HG03095 (cell line): ENCODE measurements at regions not wholly inside any gene's neighbourhood (a gene's known extent, or its start where the extent isn't known, plus 50 kb on each side); places are given as distances from the start of the nearest gene placed in this dataset.
"Not testable (repeated sequence)": the region's sequence is repeated elsewhere in the genome, so short reads cannot be mapped to it uniquely, and the experiment has no call there.

ENCODE experiments used
- ATAC-seq: cut with Tn5 transposase; IDR thresholded peaks from one replicate; pipeline ENCODE4 v1.9.1; 2021; ENCODE audit warnings: moderate library complexity; ENCODE audit not compliant: unreplicated experiment

DNA sequence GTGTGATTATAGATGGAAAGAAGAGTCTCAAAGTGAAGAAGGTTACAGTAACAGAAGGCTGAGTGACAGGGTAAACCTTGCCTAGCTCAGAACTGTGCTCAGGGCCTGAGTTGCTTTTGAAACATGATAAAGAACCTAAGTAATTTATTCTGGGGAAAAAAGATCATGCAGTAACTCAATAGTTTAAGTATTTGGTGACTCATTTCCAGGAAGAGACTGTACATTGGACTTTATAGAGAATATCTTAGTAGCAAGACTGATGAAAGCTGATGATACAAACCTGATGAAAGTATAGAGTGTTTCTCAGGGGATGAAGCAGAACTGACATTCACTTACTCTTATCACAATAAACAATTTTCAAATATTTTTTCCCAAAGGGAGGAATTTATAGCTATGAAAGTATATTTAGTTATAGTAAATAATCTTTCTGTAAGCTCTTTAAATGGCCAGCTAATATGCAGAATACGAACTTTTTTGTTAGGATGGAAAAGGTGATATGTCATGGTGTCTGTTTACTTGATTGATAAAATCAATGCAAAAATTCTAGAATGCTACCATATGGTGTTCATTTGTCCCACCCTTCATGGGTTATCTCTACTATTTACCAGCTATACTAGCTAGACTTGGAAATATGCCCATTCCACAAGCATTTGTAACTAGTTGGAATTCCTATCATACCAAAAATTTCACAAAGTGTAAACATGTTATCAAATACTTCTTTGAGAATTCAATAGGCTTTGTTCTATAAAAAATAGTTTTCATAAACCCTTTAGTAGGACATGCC, 1265.5 kb upstream of the ACVR2A start:
- no peak for ATAC-seq

- ATAC-seq = no peak
Observed at GRCh38 chr2:146576339-146577111, 1268.3 kb upstream of the ACVR2A start.

DNA sequence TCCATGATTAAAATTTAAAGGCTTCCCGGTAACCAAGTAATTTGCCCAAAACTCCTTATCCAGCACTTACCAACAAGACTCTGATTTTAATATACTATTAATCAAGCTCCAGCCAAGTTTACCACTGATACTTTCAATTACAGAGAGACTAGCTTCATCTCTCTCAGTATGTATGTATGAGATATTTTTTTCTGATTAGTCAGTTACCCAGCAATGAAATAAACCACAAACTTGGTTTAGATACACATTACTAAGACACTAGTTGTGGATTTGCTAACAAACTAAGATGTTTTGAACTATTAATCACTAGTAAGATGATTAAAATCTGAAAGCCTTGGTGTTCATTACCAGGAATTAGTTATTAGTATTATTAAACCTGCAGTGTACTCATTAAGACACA, 1272.2 kb upstream of the ACVR2A start:
- ATAC-seq = no peak

GRCh38 chr2:146561996-146562395, 1282.8 kb upstream of the ACVR2A start:
- ATAC-seq = no peak

DNA sequence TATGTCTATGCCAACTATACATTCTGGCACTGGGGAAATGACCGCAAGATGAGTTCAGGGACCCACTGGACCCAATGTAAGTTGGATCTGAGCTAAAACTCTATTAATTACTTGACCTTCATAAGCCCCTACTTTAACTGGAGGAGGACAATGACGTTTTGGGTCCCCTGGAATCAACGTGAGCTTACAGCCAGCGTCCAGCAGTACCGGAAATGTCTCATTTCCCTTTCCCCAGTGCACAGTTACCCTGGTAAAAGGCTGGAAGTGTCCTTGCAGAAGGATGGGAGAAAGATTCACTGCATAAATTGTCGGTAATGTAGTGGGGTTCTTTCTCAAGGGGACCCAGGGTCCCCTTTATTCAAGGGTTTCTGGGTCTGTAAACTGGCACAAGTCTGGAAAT, 1297.6 kb upstream of the ACVR2A start:
- no peak for ATAC-seq

DNA sequence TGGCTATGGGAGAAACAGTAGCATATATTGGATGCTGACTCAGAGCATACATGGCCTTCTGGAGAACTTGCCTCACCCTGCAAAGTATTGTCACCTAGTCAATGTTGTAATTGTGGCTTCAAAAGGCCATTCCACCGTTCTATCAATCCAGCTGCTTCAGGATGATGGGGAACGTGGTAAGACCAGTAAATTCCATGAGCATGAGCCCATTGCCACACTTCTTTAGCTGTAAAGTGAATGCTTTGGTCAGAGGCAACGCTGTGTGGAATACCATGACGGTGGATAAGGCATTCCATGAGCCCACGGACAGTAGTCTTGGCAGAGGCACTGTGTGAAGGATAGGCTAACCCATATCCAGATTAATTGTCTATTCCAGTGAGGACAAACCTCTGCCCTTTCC, 1300.1 kb upstream of the ACVR2A start:
- ATAC-seq = no peak

DNA sequence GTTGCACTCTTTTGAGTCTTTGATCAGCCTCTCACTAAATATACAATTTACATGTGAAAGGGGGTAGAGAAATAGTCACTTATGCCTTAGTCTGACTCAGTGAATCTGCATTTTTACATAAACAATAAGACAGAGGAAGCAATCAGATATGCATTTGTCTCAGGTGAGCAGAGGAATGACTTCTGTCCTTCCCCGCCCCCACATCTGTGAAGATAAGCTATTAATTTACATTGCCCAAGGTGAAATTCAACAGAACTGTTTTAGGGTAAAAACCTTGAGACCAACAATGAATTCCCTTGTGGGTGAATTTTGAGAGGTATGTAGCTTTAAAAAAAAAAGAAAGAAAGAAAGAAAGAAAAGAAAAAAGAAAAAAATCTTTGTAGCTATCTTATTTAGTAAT, 1302.9 kb upstream of the ACVR2A start:
- ATAC-seq = no peak

GRCh38 chr2:146540271-146540932, 1304.4 kb upstream of the ACVR2A start:
- no peak for ATAC-seq

DNA sequence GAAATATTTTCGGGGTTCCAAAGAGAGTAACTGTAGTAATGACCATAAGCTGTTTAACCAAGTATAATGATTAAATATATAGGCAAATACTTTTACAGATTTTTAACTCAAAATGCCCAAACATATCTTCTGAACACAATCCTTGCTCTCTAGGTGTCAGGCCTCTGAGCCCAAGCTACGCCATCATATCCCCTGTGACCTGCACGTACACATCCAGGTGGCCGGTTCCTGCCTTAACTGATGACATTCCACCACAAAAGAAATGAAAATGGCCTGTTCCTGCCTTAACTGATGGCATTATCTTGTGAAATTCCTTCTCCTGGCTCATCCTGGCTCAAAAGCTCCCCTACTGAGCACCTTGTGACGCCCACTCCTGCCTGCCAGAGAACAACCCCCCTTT, 1305.1 kb upstream of the ACVR2A start:
- ATAC-seq = not testable (repeated sequence)

DNA sequence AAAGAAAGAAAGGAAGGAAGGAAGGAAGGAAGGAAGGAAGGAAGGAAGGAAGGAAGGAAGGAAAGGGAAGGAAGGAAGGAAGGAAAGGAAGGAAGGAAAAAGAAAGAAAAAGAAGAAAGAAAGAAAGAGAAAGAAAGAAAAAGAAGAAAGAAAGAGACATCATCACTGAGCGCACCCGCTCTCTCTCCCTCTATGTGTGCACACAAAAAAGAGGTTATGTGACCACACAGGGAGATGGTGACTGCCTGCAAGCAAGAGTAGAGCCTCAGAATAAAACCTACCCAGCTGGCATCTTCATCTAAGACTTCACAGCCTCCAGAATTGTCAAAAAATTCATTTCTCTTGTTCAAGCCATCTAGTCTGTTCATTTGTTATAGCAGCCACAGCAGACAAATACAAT, 1307.4 kb upstream of the ACVR2A start:
- no peak for ATAC-seq

DNA sequence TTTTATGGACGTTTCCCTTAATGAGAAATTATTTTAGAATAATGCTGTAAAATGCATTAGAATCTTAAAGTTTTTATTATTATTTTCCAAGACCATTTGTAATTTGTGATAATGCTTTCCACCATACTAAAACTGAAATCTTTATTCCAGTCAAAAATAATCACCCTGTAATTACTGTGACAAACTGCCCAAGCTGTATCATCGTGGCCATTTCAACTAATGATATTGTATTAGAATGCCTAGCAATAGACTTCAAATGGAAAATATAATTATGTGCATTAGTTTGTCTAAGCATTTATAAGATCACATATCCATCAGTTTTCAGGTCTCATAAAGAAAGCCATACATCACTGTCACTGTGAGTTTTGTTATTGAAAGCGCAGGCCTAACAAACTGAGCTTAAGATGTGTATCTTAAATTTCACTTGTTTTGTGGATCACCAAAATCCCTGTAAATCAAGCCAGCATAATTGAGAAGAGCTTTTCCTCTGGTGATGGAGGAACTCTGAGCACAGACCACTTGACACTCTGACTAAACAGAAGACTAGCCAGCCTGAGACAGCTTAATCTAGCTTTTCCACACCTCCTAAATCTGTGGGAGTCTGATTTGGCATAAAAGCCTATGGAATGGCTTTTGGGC, 1312.2 kb upstream of the ACVR2A start:
- no peak for ATAC-seq

DNA sequence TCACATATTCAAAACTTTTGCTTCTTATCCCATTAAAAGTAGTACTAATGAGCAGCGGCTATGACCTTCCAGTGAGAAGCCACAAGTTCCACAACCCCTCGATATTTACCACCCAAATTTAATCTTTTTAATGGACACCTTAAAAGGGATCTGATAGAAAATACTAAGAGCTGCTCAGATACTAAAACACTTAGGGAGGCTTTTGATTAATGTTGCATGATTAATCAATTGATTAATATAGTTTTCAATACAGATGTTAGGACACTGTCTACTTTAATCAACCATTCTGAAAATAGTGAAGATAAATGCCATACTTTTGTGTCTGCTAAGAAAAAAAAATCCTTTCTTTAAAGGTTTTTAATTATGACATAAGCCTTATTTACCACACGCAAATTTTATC, 1312.8 kb upstream of the ACVR2A start:
- ATAC-seq = no peak

GRCh38 chr2:146530886-146531285, 1313.9 kb upstream of the ACVR2A start:
- no peak for ATAC-seq

DNA sequence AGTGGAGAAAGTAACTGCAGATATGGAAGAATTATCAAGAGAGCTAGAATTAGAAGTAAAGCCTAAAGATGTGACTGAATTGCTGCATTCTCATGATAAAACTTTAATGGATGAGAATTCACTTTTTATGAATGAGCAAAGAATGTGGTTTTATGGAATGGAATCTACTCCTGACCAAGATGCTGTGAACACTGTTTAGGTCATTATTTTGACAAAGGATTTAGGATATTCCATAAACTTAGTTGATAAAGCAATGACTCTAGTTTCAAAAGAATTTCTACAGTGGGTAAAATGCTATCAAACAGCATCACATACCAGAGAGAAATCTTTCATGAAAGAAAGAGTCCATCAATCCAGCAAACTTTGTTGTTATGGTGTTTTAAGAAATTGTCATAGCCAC, 1317.7 kb upstream of the ACVR2A start:
- ATAC-seq = no peak

GRCh38 chr2:146523196-146523595, 1321.6 kb upstream of the ACVR2A start:
- ATAC-seq = no peak

DNA sequence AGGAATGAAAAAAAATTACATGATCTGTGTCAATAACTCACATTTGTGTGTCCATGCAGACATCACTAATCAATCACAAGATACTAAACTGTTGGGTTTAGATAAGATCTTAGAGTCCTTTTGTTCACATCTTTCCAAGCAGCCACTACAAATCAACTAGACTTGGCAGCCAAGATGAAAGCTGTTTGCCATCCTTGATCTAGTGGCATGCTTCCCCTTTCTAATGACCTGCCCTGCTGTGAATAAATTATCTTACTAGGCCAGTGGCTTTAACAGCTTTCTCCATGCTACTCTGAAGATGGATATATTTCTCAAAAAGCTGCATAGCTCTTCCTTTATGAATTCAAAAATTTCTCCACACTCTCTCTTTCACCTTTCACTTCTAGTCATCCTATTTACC, 1338.0 kb upstream of the ACVR2A start:
- ATAC-seq = no peak

DNA sequence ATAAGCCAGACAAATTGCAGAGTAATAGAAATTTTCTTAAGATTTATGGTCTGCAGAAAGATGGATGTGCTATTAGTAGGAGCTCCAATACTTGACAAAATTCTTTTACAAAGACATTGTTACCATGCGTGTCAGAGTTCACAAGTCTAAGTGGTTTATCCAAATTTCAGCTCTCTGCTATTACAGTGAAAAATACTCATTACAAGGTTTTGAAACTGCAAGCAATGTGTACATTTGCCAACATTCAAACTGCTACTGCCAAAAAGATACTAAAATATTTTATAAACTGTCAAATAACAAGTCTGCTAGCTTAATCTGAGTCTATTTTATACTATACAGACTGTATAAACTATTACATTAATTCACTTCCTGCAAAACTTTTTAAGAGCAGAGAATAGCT, 1341.5 kb upstream of the ACVR2A start:
- no peak for ATAC-seq

DNA sequence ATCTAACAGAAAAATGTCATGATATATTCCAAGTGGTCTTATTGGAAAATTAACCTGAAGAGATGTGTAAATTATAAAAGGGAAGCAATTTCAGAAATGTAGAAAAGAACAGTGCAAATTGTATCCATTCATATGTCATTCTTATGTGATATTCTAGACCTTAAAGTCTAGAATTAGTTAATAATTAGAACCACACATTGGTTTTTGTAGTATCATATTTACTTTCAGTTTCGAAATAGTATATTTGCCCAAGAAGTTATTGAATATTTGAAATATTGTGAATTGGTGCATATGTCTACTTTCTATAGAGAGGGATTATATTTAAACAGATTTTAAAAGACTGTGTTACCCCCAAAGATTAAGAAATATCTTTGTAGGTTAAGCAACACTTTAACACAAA, 1348.6 kb upstream of the ACVR2A start:
- ATAC-seq = no peak

DNA sequence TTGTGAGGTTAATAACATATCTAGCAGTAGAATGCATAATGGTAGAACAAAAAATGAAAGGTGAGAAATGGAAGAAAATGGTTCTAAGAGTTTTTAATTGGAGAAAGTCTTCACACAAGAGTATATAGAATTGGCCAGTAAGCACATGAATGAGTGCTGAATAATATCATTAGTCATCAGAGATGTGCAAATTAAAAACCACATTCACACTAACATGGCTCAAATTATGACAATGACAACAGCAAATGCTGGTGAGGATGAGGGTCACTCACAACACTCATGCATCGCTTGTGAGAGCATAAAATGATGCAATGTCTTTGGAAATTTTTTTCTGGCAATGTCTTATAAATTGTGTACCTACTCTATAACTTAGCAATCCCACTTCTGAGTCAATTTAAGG, 1355.4 kb upstream of the ACVR2A start:
- no peak for ATAC-seq

DNA sequence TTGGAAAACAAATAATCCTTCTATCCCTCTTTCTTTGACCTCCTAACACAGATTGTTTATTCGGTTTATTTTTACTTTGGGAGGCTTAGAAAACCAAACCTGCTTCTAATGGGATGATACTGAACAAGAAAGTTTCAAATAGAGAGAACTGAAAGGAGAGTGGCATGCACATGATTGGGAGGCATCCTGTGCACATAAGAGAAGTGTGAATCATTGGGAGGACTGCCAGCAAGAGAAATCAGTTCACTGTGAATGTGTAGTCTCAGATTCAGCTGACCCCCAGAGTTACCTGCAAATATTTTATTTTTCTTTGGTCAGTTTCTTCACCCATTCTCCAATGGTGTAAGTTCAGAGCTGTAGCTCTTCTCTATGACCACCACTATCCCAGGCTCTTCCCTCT, 1363.2 kb upstream of the ACVR2A start:
- ATAC-seq = no peak

DNA sequence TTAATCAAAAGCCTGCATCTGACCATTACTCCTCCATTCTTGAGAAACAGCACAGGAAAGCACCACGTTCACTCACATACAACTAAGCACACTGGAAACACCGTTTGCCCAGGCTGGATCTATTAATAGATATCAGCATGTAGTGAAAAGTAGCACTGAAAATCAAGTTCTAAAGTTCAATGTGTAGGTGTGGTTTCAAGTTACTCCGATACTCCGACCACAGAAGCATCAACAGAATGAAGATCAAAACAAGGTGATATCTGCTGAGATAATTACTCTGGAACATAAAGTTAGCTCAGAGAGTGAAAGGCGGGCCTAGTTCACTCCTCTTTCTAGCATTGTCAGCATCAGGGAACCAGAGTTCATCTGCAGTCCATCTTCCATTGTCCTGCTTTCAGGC, 1367.4 kb upstream of the ACVR2A start:
- ATAC-seq = peak; percentile 54
